Lower lobe of right lung (tissue), 2 donors: ENCODE measurements at regions not wholly inside any gene's neighbourhood (a gene's known extent, or its start where the extent isn't known, plus 50 kb on each side); places are given as distances from the start of the nearest gene placed in this dataset.
"Not testable (repeated sequence)": the region's sequence is repeated elsewhere in the genome, so short reads cannot be mapped to it uniquely, and the experiment has no call there.

ENCODE experiments used
- ATAC-seq, 2 donors: fragments of 200-7000 bp; cut with Tn5 transposase; one replicate each; pipeline ENCODE4 v1.9.1; 2020 to 2022; ENCODE audit warnings: mild to moderate bottlenecking in 2 of 2, moderate library complexity in 2 of 2
- DNase-seq: peaks from one replicate; pipeline ENCODE4 v3.0.0-alpha.2; 2020
- H3K27ac ChIP-seq: fragments of 200-600 bp; one replicate; pipeline ENCODE4 v1.8.0; 2022
- H3K27me3 ChIP-seq: fragments of 200-600 bp; one replicate; pipeline ENCODE4 v1.8.0; 2022; ENCODE audit warnings: low read depth
- H3K36me3 ChIP-seq: fragments of 200-600 bp; one replicate; pipeline ENCODE4 v1.8.0; 2022; ENCODE audit warnings: mild to moderate bottlenecking
- H3K4me1 ChIP-seq: fragments of 200-600 bp; one replicate; pipeline ENCODE4 v1.8.0; 2022
- H3K4me3 ChIP-seq: fragments of 200-600 bp; one replicate; pipeline ENCODE4 v1.8.0; 2022; ENCODE audit warnings: mild to moderate bottlenecking
- H3K9me3 ChIP-seq: fragments of 200-600 bp; one replicate; pipeline ENCODE4 v1.8.0; 2022
- intact Hi-C: fragments of 100-400 bp; cut with DNase I; formaldehyde crosslinking; loops from one replicate; pipeline ENCODE4 v1.11.0; 2022
- TF ChIP-seq, protein P1 (sequence below): fragments of 200-600 bp; IDR thresholded peaks from one replicate; pipeline ENCODE4 v1.8.0; 2022; ENCODE audit warnings: antibody characterized with exemption, mild to moderate bottlenecking
- donor health status: DM: no; HTN: yes; CAD: no; lungs with severe emphysema.

- no peak for DNase-seq
- Histone ChIP-seq H3K9me3 (no peaks in the 10 kb centered on the region), H3K27ac (no peak overlapping the region), H3K27me3 (no peaks in the 10 kb centered on the region), H3K4me3 (no peak overlapping the region), H3K36me3 (no peaks in the 10 kb centered on the region), H3K4me1 (no peaks in the 10 kb centered on the region)
- no peak for ATAC-seq
- intact Hi-C loops: no loop called here
- TF ChIP-seq, protein P1, sequence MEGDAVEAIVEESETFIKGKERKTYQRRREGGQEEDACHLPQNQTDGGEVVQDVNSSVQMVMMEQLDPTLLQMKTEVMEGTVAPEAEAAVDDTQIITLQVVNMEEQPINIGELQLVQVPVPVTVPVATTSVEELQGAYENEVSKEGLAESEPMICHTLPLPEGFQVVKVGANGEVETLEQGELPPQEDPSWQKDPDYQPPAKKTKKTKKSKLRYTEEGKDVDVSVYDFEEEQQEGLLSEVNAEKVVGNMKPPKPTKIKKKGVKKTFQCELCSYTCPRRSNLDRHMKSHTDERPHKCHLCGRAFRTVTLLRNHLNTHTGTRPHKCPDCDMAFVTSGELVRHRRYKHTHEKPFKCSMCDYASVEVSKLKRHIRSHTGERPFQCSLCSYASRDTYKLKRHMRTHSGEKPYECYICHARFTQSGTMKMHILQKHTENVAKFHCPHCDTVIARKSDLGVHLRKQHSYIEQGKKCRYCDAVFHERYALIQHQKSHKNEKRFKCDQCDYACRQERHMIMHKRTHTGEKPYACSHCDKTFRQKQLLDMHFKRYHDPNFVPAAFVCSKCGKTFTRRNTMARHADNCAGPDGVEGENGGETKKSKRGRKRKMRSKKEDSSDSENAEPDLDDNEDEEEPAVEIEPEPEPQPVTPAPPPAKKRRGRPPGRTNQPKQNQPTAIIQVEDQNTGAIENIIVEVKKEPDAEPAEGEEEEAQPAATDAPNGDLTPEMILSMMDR: no peak
Observed at GRCh38 chr18:64752707-64753106, 603.8 kb upstream of the LINC00305 start.

GRCh38 chr18:64749884-64750283 lies 601.0 kb upstream of the LINC00305 start:
- DNase-seq (no peak), ATAC-seq (no peak)
- H3K9me3 ChIP-seq: no peaks in the 10 kb centered on the region
- H3K27me3 ChIP-seq: no peaks in the 10 kb centered on the region
- intact Hi-C loops: no loop called here
- no peaks in the 10 kb centered on the region for H3K36me3 ChIP-seq
- H3K27ac ChIP-seq: no peak overlapping the region
- H3K4me1 ChIP-seq: no peaks in the 10 kb centered on the region
- TF ChIP-seq, protein P1: no peak
- H3K4me3 ChIP-seq: no peak overlapping the region

- Histone ChIP-seq H3K9me3 (no peaks in the 10 kb centered on the region), H3K4me1 (no peaks in the 10 kb centered on the region), H3K27me3 (no peaks in the 10 kb centered on the region), H3K36me3 (no peaks in the 10 kb centered on the region), H3K27ac (no peak overlapping the region), H3K4me3 (no peak overlapping the region)
- TF ChIP-seq, protein P1: no peak
- no peak for ATAC-seq
- intact Hi-C loops: no loop called here
- no peak for DNase-seq
Observed at GRCh38 chr18:64747803-64748202, 598.9 kb upstream of the LINC00305 start.

- H3K4me3 ChIP-seq: no peak overlapping the region
- no peak for DNase-seq
- H3K27me3 ChIP-seq: no peaks in the 10 kb centered on the region
- H3K9me3 ChIP-seq: no peaks in the 10 kb centered on the region
- TF ChIP-seq, protein P1: no peak
- H3K4me1 ChIP-seq: no peaks in the 10 kb centered on the region
- ATAC-seq: no peak
- no peak overlapping the region for H3K27ac ChIP-seq
- intact Hi-C loops: no loop called here
- H3K36me3 ChIP-seq: no peaks in the 10 kb centered on the region
Observed at GRCh38 chr18:64742898-64743297, 594.0 kb upstream of the LINC00305 start.

DNA sequence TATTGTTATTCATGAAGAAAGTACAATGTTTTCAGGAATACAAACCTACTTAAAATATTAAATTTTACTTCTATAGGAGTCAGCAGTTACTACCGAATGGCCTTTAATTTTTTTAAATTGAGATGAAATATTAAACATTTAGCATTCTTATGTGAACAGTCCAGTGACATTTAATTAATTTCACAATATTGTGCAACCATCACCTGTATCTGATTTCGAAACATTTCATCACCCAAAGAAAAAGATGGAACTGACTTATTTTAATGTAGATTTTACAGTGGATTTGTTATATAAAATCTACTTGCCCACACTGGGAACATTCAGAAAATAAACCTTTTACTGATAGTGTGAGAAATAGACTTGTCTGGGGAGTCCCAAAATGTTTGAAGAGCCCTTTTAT lies 585.2 kb upstream of the LINC00305 start:
- ATAC-seq: no peak
- Histone ChIP-seq H3K27ac (no peak overlapping the region), H3K4me1 (no peaks in the 10 kb centered on the region), H3K9me3 (no peaks in the 10 kb centered on the region), H3K36me3 (no peaks in the 10 kb centered on the region), H3K27me3 (no peaks in the 10 kb centered on the region), H3K4me3 (no peak overlapping the region)
- DNase-seq: no peak
- TF ChIP-seq, protein P1: no peak
- intact Hi-C loops: no loop called here

DNA sequence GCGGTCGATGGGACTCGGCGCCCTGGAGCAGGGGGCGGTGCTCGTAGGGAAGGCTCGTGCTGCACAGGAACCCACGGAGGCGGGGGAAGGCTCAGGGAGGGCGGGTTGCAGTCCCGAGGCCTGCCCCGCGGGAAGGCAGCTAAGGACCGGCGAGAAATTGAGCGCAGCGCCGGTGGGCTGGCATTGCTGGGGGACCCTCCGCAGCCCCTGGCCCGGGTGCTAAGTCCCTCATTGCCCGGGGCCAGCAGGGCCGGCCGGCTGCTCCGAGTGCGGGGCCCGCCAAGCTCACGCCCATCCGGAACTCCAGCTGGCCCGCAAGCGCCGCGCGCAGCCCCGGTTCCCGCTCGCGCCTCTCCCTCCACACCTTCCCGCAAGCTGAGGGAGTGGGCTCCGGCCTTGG lies 576.8 kb upstream of the LINC00305 start:
- ATAC-seq, H3K36me3 ChIP-seq, intact Hi-C loops, H3K9me3 ChIP-seq, H3K4me3 ChIP-seq, H3K4me1 ChIP-seq, DNase-seq, H3K27me3 ChIP-seq, H3K27ac ChIP-seq: not testable (repeated sequence)
